OCI-LY7 (cell line): ENCODE measurements at regions not wholly inside any gene's neighbourhood (a gene's known extent, or its start where the extent isn't known, plus 50 kb on each side); places are given as distances from the start of the nearest gene placed in this dataset.

Experiments
- BruUV-seq: library from RNA; stranded (reverse); fragments of 400-500 nt; replicated peaks from 2 replicates; lab custom pipeline; 2021; lab: Mats Ljungman, UMichigan
- CTCF ChIA-PET: fragments of 300-600 bp; sonication (Branson Sonifier 250); formaldehyde crosslinking; loops from one replicate; lab custom pipeline; 2022; ENCODE audit warnings: antibody characterized with exemption; ENCODE audit not compliant: unreplicated experiment; lab: Charles Lee
- POLR2A ChIA-PET: fragments of 300-600 bp; sonication (Branson Sonifier 250); formaldehyde crosslinking; loops from one replicate; lab custom pipeline; 2022; ENCODE audit warnings: antibody characterized with exemption; lab: Charles Lee
- DNase-seq: peaks from one replicate; pipeline ENCODE4 v3.0.0-alpha.2; 2015; ENCODE audit warnings: low spot score
- H2AFZ ChIP-seq: fragments of 200-600 bp; sonication (generic), shearing (Covaris generic); 2 replicates; pipeline ENCODE4 v1.6.1; 2014; ENCODE audit warnings: mild to moderate bottlenecking, antibody characterized with exemption, low read length, moderate library complexity
- H3K27ac ChIP-seq: fragments of 200-600 bp; sonication (generic); 2 replicates; pipeline ENCODE4 v1.5.1; 2014; ENCODE audit warnings: mixed run types, low read depth, mild to moderate bottlenecking, moderate library complexity, low read length, inconsistent platforms; ENCODE audit not compliant: poor library complexity, severe bottlenecking
- H3K36me3 ChIP-seq: fragments of 200-600 bp; sonication (generic); 2 replicates; pipeline ENCODE4 v1.6.1; 2014; ENCODE audit warnings: mild to moderate bottlenecking, antibody characterized with exemption, low read length, moderate library complexity, mixed read lengths; ENCODE audit not compliant: insufficient read depth
- H3K4me1 ChIP-seq: fragments of 200-600 bp; sonication (generic); 2 replicates; pipeline ENCODE4 v1.5.1; 2014; ENCODE audit warnings: mild to moderate bottlenecking, low read length; ENCODE audit not compliant: insufficient read depth, poor library complexity, severe bottlenecking
- H3K4me2 ChIP-seq: fragments of 200-600 bp; sonication (generic); 2 replicates; pipeline ENCODE4 v1.6.1; 2014; ENCODE audit warnings: mild to moderate bottlenecking, low read length
- H3K4me3 ChIP-seq: fragments of 200-600 bp; sonication (generic); 2 replicates; pipeline ENCODE4 v1.5.1; 2014; ENCODE audit warnings: mild to moderate bottlenecking, low read depth, low read length; ENCODE audit not compliant: poor library complexity, severe bottlenecking
- H3K79me2 ChIP-seq: fragments of 200-600 bp; sonication (generic); 2 replicates; pipeline ENCODE4 v1.6.1; 2016; ENCODE audit warnings: low read depth, mild to moderate bottlenecking, low read length, moderate library complexity, mixed read lengths; ENCODE audit not compliant: insufficient read depth
- H3K9me2 ChIP-seq: fragments of 200-600 bp; sonication (generic); 2 replicates; pipeline ENCODE4 v1.6.1; 2016; ENCODE audit warnings: mild to moderate bottlenecking, low read length, mixed read lengths; ENCODE audit not compliant: insufficient read depth
- H3K9me3 ChIP-seq: fragments of 200-600 bp; sonication (generic); 2 replicates; pipeline ENCODE4 v1.6.1; 2014; ENCODE audit warnings: mild to moderate bottlenecking, mixed run types, low read length, mixed read lengths
- H4K20me1 ChIP-seq: fragments of 200-600 bp; sonication (generic); 2 replicates; pipeline ENCODE4 v1.6.1; 2014; ENCODE audit warnings: mild to moderate bottlenecking, antibody characterized with exemption, low read length, moderate library complexity, mixed read lengths; ENCODE audit not compliant: insufficient read depth
- CTCF ChIP-seq: fragments of 200-600 bp; sonication (generic); conservative IDR thresholded peaks from 2 replicates; pipeline ENCODE4 v1.5.1; 2014; ENCODE audit warnings: mild to moderate bottlenecking, antibody characterized with exemption, low read length, moderate library complexity, mixed read lengths
- EZH2phosphoT487 ChIP-seq: fragments of 200-600 bp; sonication (generic); IDR thresholded peaks from 2 replicates; pipeline ENCODE4 v1.6.1; 2018; ENCODE audit warnings: low read depth, borderline replicate concordance, mild to moderate bottlenecking, mixed run types, antibody characterized with exemption, low read length, moderate library complexity, mixed read lengths
- intact Hi-C: fragments of 100-400 bp; cut with micrococcal nuclease; formaldehyde crosslinking; loops from one replicate; pipeline ENCODE4 v1.10.0; 2022; ENCODE audit not compliant: unreplicated experiment

GRCh38 chr7:155981703-155982102 lies 169.4 kb upstream of the SHH start:
- no peak for DNase-seq
- Histone ChIP-seq H3K4me2 (no peak overlapping the region), H3K4me3 (no peak overlapping the region), H3K9me3 (no peaks in the 10 kb centered on the region), H3K27ac (no peak overlapping the region), H4K20me1 (no peaks in the 10 kb centered on the region), H3K9me2 (no peaks in the 10 kb centered on the region), H3K4me1 (no peaks in the 10 kb centered on the region), H2AFZ (no peak overlapping the region), H3K79me2 (no peaks in the 10 kb centered on the region), H3K36me3 (no peaks in the 10 kb centered on the region)
- ChIA-PET POLR2A (no interaction called here), CTCF (no interaction called here)
- intact Hi-C loops = no loop called here
- TF ChIP-seq EZH2phosphoT487 (no peak), CTCF (no peak)
- BruUV-seq = no TSS peak

DNA sequence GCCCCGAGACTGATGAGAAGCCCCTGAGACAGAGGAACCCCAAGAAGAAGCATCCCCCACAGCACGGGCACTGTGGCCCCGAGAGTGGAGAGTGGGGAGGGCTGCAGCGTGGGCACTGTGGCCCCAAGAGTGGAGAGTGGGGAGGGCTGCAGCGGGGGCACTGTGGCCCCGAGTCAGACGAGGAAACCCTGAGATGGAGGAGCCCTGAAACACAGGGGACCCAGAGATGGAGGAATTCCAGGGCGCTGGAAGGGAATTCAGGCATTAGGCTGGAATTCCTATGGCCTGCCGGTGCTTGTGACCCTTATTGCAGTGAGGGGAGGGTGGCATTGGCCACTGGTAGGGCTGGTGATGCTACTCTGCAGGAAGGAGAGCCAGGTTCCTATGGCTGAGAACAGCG lies 168.6 kb upstream of the SHH start:
- H3K27ac ChIP-seq = no peak overlapping the region
- H3K4me3 ChIP-seq = no peak overlapping the region
- H4K20me1 ChIP-seq = no peaks in the 10 kb centered on the region
- no peak overlapping the region for H2AFZ ChIP-seq
- POLR2A ChIA-PET = no interaction called here
- no TSS peak for BruUV-seq
- no peaks in the 10 kb centered on the region for H3K9me3 ChIP-seq
- TF ChIP-seq EZH2phosphoT487 = no peak
- TF ChIP-seq CTCF = no peak
- no peak for DNase-seq
- intact Hi-C loops = no loop called here
- H3K36me3 ChIP-seq = no peaks in the 10 kb centered on the region
- no peaks in the 10 kb centered on the region for H3K9me2 ChIP-seq
- no peak overlapping the region for H3K4me2 ChIP-seq
- no peaks in the 10 kb centered on the region for H3K4me1 ChIP-seq
- CTCF ChIA-PET = no interaction called here
- H3K79me2 ChIP-seq = no peaks in the 10 kb centered on the region

GRCh38 chr7:155979994-155980393 lies 167.7 kb upstream of the SHH start:
- no peak overlapping the region for H3K27ac ChIP-seq
- H3K4me2 ChIP-seq = no peak overlapping the region
- no peaks in the 10 kb centered on the region for H3K9me3 ChIP-seq
- no peaks in the 10 kb centered on the region for H4K20me1 ChIP-seq
- no peak overlapping the region for H3K4me3 ChIP-seq
- H2AFZ ChIP-seq = no peak overlapping the region
- no peaks in the 10 kb centered on the region for H3K9me2 ChIP-seq
- H3K79me2 ChIP-seq = no peaks in the 10 kb centered on the region
- no TSS peak for BruUV-seq
- no peaks in the 10 kb centered on the region for H3K36me3 ChIP-seq
- intact Hi-C loops = no loop called here
- DNase-seq = no peak
- ChIA-PET CTCF (no interaction called here), POLR2A (no interaction called here)
- no peak for TF ChIP-seq CTCF
- TF ChIP-seq EZH2phosphoT487 = no peak
- no peaks in the 10 kb centered on the region for H3K4me1 ChIP-seq
